ENCODE measurements at regions not wholly inside any gene's neighbourhood (a gene's known extent, or its start where the extent isn't known, plus 50 kb on each side); places are given as distances from the start of the nearest gene placed in this dataset.

DNA sequence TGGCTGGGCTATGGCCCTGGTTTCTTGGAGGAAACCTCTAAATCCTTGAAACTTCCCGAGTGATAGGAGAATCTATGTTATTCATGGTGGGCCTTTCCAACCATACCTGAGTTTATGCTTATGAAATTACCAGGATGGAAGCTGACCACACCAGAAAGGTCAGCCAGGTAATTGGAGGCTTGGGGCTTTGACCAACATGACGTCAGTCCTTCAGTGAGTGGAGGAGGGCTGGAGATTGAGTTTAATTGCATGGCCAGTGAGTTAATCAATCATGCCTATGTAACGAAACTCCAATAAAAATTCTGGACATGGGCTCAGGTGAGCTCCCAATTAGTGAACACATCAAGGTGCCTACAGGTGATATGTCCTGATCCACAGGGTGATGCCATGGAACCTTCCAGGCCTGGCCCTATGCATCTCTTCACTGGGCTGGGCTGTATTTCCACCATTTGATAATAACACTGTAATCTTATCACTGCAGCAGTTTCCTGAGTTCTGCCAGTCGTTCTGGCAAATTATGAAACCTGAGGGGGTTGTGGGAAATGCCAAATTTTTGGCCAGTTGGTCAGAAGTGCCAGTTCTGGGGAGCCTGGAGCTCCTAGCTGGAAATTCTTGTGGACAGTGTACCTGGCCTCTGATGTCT is 106.5 kb downstream of the CDH26 start:
- H3K4me3 ChIP-seq (ENCODE audit: low read depth, low read length), result no peak overlapping the region
- TF ChIP-seq CTCF (conservative IDR thresholded peaks at IDR 0.05; ENCODE audit: low read depth, low read length), result no peak
- no peak for DNase-seq (ENCODE audit: low read depth)

- no peak overlapping the region for H3K4me3 ChIP-seq (ENCODE audit: low read depth, low read length)
- TF ChIP-seq CTCF (conservative IDR thresholded peaks at IDR 0.05; ENCODE audit: low read depth, low read length), result no peak
- DNase-seq (ENCODE audit: low read depth), result no peak
These were observed 107.7 kb downstream of the CDH26 start for GRCh38 chr20:60065741-60066437.

GRCh38 chr20:60066438-60066823 is 108.2 kb downstream of the CDH26 start:
- H3K4me3 ChIP-seq (ENCODE audit: low read depth, low read length), result no peak overlapping the region
- no peak for TF ChIP-seq CTCF (conservative IDR thresholded peaks at IDR 0.05; ENCODE audit: low read depth, low read length)
- no peak for DNase-seq (ENCODE audit: low read depth)

DNA sequence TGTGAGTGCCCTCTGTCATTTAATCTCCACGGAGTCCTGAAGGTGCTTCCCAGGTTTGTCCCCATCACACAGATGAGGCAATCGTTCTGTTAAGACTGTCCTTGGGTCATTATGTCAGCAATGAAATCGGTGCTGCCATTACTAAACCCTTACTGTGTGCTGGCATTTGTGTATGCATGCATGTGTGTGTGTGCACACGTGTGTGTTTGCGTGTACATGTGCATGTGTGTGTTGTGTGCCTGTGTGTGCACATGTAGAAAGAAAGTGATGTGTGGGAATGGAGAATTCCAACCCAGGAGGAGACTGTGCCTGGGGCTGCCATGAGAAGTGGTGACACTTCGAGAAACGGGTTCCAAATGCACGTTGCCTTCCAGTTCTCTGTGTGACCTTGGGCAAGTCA is 110.3 kb downstream of the CDH26 start:
- TF ChIP-seq CTCF (conservative IDR thresholded peaks at IDR 0.05; ENCODE audit: low read depth, low read length), result no peak
- no peak overlapping the region for H3K4me3 ChIP-seq (ENCODE audit: low read depth, low read length)
- DNase-seq (ENCODE audit: low read depth), result no peak

GRCh38 chr20:60069656-60070055 is 111.4 kb downstream of the CDH26 start:
- no peak overlapping the region for H3K4me3 ChIP-seq (ENCODE audit: low read depth, low read length)
- DNase-seq (ENCODE audit: low read depth), result no peak
- no peak for TF ChIP-seq CTCF (conservative IDR thresholded peaks at IDR 0.05; ENCODE audit: low read depth, low read length)

DNA sequence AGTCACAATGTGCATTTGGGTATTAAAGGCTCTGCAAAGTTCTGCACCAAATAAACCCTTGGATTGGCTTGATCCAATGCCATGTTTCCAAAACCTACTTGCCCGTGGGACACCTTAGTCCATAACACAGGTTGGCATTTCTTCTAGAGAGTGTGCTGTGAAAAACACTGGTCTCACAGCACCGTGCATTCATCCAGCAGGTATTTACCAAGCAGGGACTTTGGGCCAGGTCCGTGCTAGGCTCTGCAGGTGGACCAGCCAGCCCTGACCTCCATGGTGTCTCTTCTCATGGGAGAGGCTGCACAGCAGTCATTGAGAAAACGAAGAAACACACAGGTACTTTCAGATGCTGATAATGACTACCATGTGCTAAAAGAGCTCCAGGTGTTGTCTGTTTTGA is 112.6 kb downstream of the CDH26 start:
- H3K4me3 ChIP-seq (ENCODE audit: low read depth, low read length), result no peak overlapping the region
- no peak for TF ChIP-seq CTCF (conservative IDR thresholded peaks at IDR 0.05; ENCODE audit: low read depth, low read length)
- DNase-seq (ENCODE audit: low read depth), result no peak

- TF ChIP-seq CTCF (conservative IDR thresholded peaks at IDR 0.05; ENCODE audit: low read depth, low read length), result no peak
- no peak overlapping the region for H3K4me3 ChIP-seq (ENCODE audit: low read depth, low read length)
- peak; percentile 21 for DNase-seq (ENCODE audit: low read depth)
These were observed 113.7 kb downstream of the CDH26 start for GRCh38 chr20:60071965-60072364.

Data from choroid plexus epithelial cell (primary cell).